Esophagus (tissue), 2 donors: ENCODE measurements at regions not wholly inside any gene's neighbourhood (a gene's known extent, or its start where the extent isn't known, plus 50 kb on each side); places are given as distances from the start of the nearest gene placed in this dataset.

Experiments used
- H3K27ac ChIP-seq, 2 donors: one replicate each; pipeline ENCODE4 v1.5.1; 2013; ENCODE audit warnings: low read depth in 2 of 2, mild to moderate bottlenecking in 2 of 2, inconsistent platforms in 1 of 2, low read length in 1 of 2, moderate library complexity in 1 of 2
- H3K27me3 ChIP-seq, 2 donors: one replicate each; pipeline ENCODE4 v1.6.1; 2013; ENCODE audit warnings: low read length in 2 of 2, control low read depth in 1 of 2, mild to moderate bottlenecking in 1 of 2; ENCODE audit not compliant: insufficient read depth in 2 of 2, control insufficient read depth in 1 of 2
- H3K36me3 ChIP-seq, 2 donors: one replicate each; pipeline ENCODE4 v1.6.1; 2013; ENCODE audit warnings: low read length in 1 of 2; ENCODE audit not compliant: control insufficient read depth in 2 of 2, insufficient read depth in 2 of 2
- H3K4me1 ChIP-seq, 2 donors: one replicate each; pipeline ENCODE4 v1.6.1; 2013; ENCODE audit warnings: low read length in 1 of 2; ENCODE audit not compliant: control insufficient read depth in 2 of 2, insufficient read depth in 2 of 2
- H3K4me3 ChIP-seq, 2 donors: one replicate each; pipeline ENCODE4 v1.5.1; 2013; ENCODE audit warnings: low read length in 2 of 2, mild to moderate bottlenecking in 2 of 2, low read depth in 1 of 2, moderate library complexity in 1 of 2
- H3K9me3 ChIP-seq, 2 donors: one replicate each; pipeline ENCODE4 v1.6.1; 2013; ENCODE audit warnings: mild to moderate bottlenecking in 2 of 2, low read depth in 1 of 2, low read length in 1 of 2, moderate library complexity in 1 of 2; ENCODE audit not compliant: control insufficient read depth in 2 of 2, insufficient read depth in 1 of 2
- WGBS, 2 donors: extraction: QIAGEN DNeasy Blood & Tissue Kit; methylation state at CpG; one replicate each; pipeline ENCODE4 v1.1.7; 2013; 5-methylcytosine and 5-hydroxymethylcytosine counted together
- donor health status: healthy with polysubstance abuse.
- donor health status: Bipolar disorder and iron deficiency.

- peak overlapping the region in 1 of 2 donors; percentile 47 for H3K27ac ChIP-seq
- peaks cover 0 to 10% of the 10 kb centered on the region in 2 donors for H3K4me1 ChIP-seq
- 77 to 81% methylated on average over 15 of the region's 15 CpGs for WGBS, 2 donors
- H3K36me3 ChIP-seq = no peaks in the 10 kb centered on the region
- no peaks in the 10 kb centered on the region for H3K27me3 ChIP-seq
- H3K4me3 ChIP-seq = no peak overlapping the region
- H3K9me3 ChIP-seq = no peaks in the 10 kb centered on the region
Observed at GRCh38 chr2:42967959-42968674, 175.7 kb upstream of the HAAO start.

GRCh38 chr2:42965910-42966309 lies 173.5 kb upstream of the HAAO start:
- no peaks in the 10 kb centered on the region for H3K36me3 ChIP-seq
- H3K9me3 ChIP-seq = no peaks in the 10 kb centered on the region
- 89 to 93% methylated on average over 5 of the region's 5 CpGs for WGBS, 2 donors
- H3K27ac ChIP-seq = no peak overlapping the region
- H3K4me1 ChIP-seq = peaks cover 0 to 8% of the 10 kb centered on the region in 2 donors
- no peaks in the 10 kb centered on the region for H3K27me3 ChIP-seq
- H3K4me3 ChIP-seq = no peak overlapping the region

GRCh38 chr2:42965196-42965595 lies 172.8 kb upstream of the HAAO start:
- Histone ChIP-seq H3K9me3 (no peaks in the 10 kb centered on the region), H3K27me3 (no peaks in the 10 kb centered on the region), H3K4me1 (peaks cover 0 to 8% of the 10 kb centered on the region in 2 donors), H3K4me3 (no peak overlapping the region), H3K27ac (peak overlapping the region in 1 of 2 donors; percentile 16), H3K36me3 (no peaks in the 10 kb centered on the region)
- 91 to 94% methylated on average over 4 of the region's 4 CpGs for WGBS, 2 donors

- no peaks in the 10 kb centered on the region for H3K36me3 ChIP-seq
- 52 to 60% methylated on average over 6 of the region's 6 CpGs for WGBS, 2 donors
- H3K27me3 ChIP-seq = no peaks in the 10 kb centered on the region
- H3K27ac ChIP-seq = peak overlapping the region; percentile 14 to 44
- no peaks in the 10 kb centered on the region for H3K9me3 ChIP-seq
- no peak overlapping the region for H3K4me3 ChIP-seq
- peaks cover 0 to 8% of the 10 kb centered on the region in 2 donors for H3K4me1 ChIP-seq
Observed at GRCh38 chr2:42964439-42965083, 172.2 kb upstream of the HAAO start.

- WGBS, 2 donors = 92 to 96% methylated on average over 9 of the region's 9 CpGs
- no peaks in the 10 kb centered on the region for H3K27me3 ChIP-seq
- H3K4me3 ChIP-seq = no peak overlapping the region
- peaks cover 0 to 6% of the 10 kb centered on the region in 2 donors for H3K4me1 ChIP-seq
- H3K9me3 ChIP-seq = no peaks in the 10 kb centered on the region
- no peak overlapping the region for H3K27ac ChIP-seq
- H3K36me3 ChIP-seq = no peaks in the 10 kb centered on the region
Observed at GRCh38 chr2:42963452-42964068, 171.2 kb upstream of the HAAO start.

GRCh38 chr2:42962508-42962953 lies 170.1 kb upstream of the HAAO start:
- Histone ChIP-seq H3K4me3 (no peak overlapping the region), H3K9me3 (no peaks in the 10 kb centered on the region), H3K36me3 (no peaks in the 10 kb centered on the region), H3K27ac (peak overlapping the region; percentile 57 to 73), H3K27me3 (no peaks in the 10 kb centered on the region), H3K4me1 (peaks cover 0 to 6% of the 10 kb centered on the region in 2 donors)
- 54 to 60% methylated on average over 12 of the region's 12 CpGs for WGBS, 2 donors

GRCh38 chr2:42961961-42962360 lies 169.6 kb upstream of the HAAO start:
- H3K27ac ChIP-seq = peak overlapping the region; percentile 57 to 73
- 68 to 70% methylated on average over 6 to 7 of the region's 7 CpGs for WGBS, 2 donors
- H3K4me1 ChIP-seq = peaks cover 0 to 6% of the 10 kb centered on the region in 2 donors
- H3K36me3 ChIP-seq = no peaks in the 10 kb centered on the region
- no peaks in the 10 kb centered on the region for H3K9me3 ChIP-seq
- H3K4me3 ChIP-seq = no peak overlapping the region
- H3K27me3 ChIP-seq = no peaks in the 10 kb centered on the region

GRCh38 chr2:42961385-42961811 lies 169.0 kb upstream of the HAAO start:
- Histone ChIP-seq H3K9me3 (no peaks in the 10 kb centered on the region), H3K4me1 (peaks cover 0 to 6% of the 10 kb centered on the region in 2 donors), H3K4me3 (no peak overlapping the region), H3K36me3 (no peaks in the 10 kb centered on the region), H3K27me3 (no peaks in the 10 kb centered on the region), H3K27ac (peak overlapping the region; percentile 73 to 74)
- 53 to 55% methylated on average over 15 of the region's 15 CpGs for WGBS, 2 donors

- Histone ChIP-seq H3K27me3 (no peaks in the 10 kb centered on the region), H3K27ac (peak overlapping the region; percentile 73 to 74), H3K4me3 (no peak overlapping the region), H3K4me1 (peaks cover 0 to 6% of the 10 kb centered on the region in 2 donors), H3K36me3 (no peaks in the 10 kb centered on the region), H3K9me3 (no peaks in the 10 kb centered on the region)
- 70 to 80% methylated on average over 6 of the region's 6 CpGs for WGBS, 2 donors
Observed at GRCh38 chr2:42960842-42961180, 168.4 kb upstream of the HAAO start.
